ENCODE measurements at regions not wholly inside any gene's neighbourhood (a gene's known extent, or its start where the extent isn't known, plus 50 kb on each side); places are given as distances from the start of the nearest gene placed in this dataset.
"Not testable (repeated sequence)": the region's sequence is repeated elsewhere in the genome, so short reads cannot be mapped to it uniquely, and the experiment has no call there.

DNA sequence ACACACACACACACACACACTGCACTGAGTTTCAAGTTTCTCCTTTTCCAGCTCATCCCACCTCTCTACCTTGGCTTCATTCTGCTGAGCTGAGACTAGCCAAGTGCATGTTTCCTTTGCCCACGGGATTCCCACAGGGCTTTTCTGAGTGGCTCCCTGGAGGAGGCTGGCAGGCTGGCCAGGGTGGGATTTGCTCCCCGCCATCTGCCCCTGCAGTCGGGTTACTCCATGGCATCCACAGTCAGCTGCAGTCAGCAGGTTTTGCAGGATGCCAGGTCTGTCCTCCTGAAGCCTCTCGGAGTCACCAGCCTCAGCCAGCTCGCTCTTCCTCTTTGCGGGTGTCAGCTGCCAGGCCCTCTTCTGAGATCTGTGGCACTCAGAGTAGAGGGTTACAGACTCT, 783.7 kb upstream of the SOX11 start:
- no peak for DNase-seq
- POLR2A ChIA-PET = no interaction called here

DNA sequence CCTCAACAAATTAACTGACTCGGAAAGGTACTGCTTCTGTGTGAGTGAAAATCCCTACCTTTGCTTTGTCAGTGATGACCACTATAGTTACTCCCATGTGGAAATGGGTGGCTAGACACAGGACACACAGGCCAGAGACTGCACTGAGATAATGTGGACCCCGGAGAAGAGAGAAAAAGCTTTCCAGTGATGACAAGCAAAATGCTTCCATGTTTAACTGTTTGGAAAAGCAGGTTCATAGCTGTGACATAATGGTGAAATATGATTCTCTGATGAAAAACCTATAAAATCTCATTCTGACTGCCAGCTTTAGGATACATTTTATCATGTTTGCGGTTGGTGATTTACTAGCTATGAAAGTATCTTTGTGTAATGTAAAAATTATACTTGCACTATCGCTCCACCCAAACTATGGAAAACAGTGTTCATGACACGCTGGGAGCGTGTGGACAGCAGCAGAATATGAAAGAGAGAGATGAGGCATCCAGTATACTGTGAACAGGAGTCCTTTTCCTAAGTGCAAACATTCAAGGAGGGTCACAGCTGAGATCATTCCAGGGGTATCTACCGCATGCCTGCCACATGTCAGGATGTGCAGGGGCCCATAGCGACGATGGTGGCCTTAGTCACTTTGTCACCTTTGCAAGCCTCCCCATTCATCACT, 782.7 kb upstream of the SOX11 start:
- H3K4me1 Mint-ChIP-seq = no peaks in the 10 kb centered on the region
- no peaks in the 10 kb centered on the region for H3K36me3 Mint-ChIP-seq (ENCODE audit: low read depth)
- DNase-seq = no peak
- CTCF ChIA-PET = no interaction called here
- H3K27ac Mint-ChIP-seq = no peak overlapping the region
- H3K27me3 Mint-ChIP-seq = no peaks in the 10 kb centered on the region
- H3K4me3 Mint-ChIP-seq = no peak overlapping the region
- POLR2A ChIA-PET = no interaction called here
- peaks cover 6% of the 10 kb centered on the region for H3K9me3 Mint-ChIP-seq

More for the DNA sequence above, 783.7 kb upstream of the SOX11 start:
- H3K4me1 Mint-ChIP-seq = no peaks in the 10 kb centered on the region
- H3K27ac Mint-ChIP-seq = no peak overlapping the region
- H3K9me3 Mint-ChIP-seq = peaks cover 7% of the 10 kb centered on the region
- H3K4me3 Mint-ChIP-seq = no peak overlapping the region
- no peaks in the 10 kb centered on the region for H3K27me3 Mint-ChIP-seq
- CTCF ChIA-PET = no interaction called here
- no peaks in the 10 kb centered on the region for H3K36me3 Mint-ChIP-seq (ENCODE audit: low read depth)

DNA sequence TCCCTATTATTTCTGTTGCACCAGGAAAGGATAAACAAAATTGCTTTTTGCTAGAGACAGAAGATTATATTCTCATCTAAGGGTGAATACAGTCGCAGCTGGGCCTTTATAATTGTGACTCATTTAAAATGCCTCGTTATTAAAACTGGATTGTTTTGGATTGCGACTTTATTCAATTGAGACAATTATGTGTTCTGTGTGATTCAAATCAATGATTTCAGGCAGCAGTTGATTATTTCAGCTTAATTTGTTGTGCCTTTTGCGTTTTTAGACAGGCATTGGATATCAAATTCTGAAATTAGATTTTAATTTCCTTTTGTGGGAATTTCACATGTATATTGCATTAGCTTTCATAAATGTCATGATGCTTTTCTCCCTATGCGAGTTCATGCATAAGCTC, 778.1 kb upstream of the SOX11 start:
- POLR2A ChIA-PET = no interaction called here
- Mint-ChIP-seq H3K4me3 (no peak overlapping the region), H3K4me1 (no peaks in the 10 kb centered on the region), H3K27ac (no peak overlapping the region), H3K27me3 (no peaks in the 10 kb centered on the region), H3K36me3 (ENCODE audit: low read depth) (no peaks in the 10 kb centered on the region), H3K9me3 (peaks cover 9% of the 10 kb centered on the region)
- CTCF ChIA-PET = no interaction called here
- no peak for DNase-seq

DNA sequence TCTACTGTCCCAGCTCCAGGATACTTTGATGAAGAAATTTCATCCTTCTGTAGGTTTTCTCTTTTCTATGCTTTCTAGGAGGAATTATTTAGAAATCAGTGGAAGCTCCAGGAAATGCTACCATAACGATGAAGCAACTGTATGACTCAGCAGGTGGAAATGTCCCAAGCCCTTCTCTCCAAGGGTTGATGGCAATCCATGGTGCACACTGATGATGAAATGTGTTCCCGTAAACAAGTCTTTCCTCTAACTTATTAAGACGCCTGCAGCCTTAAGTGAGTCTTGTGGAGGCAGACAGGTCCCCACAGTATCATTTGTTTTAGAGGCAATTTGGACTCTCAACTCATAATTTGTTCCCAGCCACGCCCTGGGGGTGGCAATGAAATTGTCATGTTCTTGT, 777.6 kb upstream of the SOX11 start:
- ChIA-PET POLR2A (no interaction called here), CTCF (no interaction called here)
- Mint-ChIP-seq H3K4me1 (no peaks in the 10 kb centered on the region), H3K27me3 (no peaks in the 10 kb centered on the region), H3K36me3 (ENCODE audit: low read depth) (no peaks in the 10 kb centered on the region), H3K27ac (no peak overlapping the region), H3K9me3 (peaks cover 9% of the 10 kb centered on the region), H3K4me3 (no peak overlapping the region)
- no peak for DNase-seq

DNA sequence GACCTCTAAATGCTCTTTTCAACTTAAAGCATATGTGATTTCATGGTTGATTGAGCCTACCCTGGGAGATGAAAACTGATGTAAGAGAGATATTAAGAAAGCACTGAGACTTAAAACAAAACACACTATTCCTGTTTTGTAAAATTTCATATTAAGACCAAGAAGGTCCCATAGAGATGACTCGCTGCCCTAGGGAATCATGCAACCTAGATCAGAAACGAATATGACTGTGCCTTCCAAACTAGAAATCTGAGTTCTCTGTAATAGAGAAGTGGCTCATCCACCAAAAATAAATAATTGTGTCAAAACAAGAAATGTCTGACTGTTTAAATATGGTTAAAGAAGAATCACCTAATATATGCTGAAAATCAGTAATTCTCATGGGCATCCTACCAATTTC, 776.8 kb upstream of the SOX11 start:
- no peak for DNase-seq
- no peak overlapping the region for H3K27ac Mint-ChIP-seq
- CTCF ChIA-PET = no interaction called here
- no peaks in the 10 kb centered on the region for H3K4me1 Mint-ChIP-seq
- H3K36me3 Mint-ChIP-seq (ENCODE audit: low read depth) = no peaks in the 10 kb centered on the region
- H3K9me3 Mint-ChIP-seq = peaks cover 9% of the 10 kb centered on the region
- POLR2A ChIA-PET = no interaction called here
- H3K27me3 Mint-ChIP-seq = no peaks in the 10 kb centered on the region
- H3K4me3 Mint-ChIP-seq = no peak overlapping the region

DNA sequence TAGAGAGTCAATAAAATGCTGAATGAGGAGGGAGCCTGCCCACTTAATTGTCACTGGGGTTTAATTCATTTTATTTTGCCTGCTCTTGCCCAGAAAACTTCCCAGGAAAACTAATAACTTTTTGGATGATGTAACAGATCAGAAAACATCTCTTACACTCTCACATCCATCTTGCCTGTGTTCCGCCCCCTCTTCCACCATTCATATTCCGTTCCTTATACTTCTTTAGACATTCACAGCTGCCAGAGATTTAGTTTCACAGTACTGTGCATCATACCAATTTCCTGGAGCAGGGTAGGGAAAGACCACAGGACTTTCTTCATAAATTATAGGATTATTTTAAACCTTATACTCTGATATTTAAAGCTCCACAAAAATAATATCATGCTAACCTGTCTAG, 776.1 kb upstream of the SOX11 start:
- H3K27ac Mint-ChIP-seq = no peak overlapping the region
- ChIA-PET POLR2A (no interaction called here), CTCF (no interaction called here)
- H3K27me3 Mint-ChIP-seq = no peaks in the 10 kb centered on the region
- H3K4me3 Mint-ChIP-seq = no peak overlapping the region
- H3K4me1 Mint-ChIP-seq = no peaks in the 10 kb centered on the region
- H3K36me3 Mint-ChIP-seq (ENCODE audit: low read depth) = no peaks in the 10 kb centered on the region
- DNase-seq = no peak
- peaks cover 9% of the 10 kb centered on the region for H3K9me3 Mint-ChIP-seq

DNA sequence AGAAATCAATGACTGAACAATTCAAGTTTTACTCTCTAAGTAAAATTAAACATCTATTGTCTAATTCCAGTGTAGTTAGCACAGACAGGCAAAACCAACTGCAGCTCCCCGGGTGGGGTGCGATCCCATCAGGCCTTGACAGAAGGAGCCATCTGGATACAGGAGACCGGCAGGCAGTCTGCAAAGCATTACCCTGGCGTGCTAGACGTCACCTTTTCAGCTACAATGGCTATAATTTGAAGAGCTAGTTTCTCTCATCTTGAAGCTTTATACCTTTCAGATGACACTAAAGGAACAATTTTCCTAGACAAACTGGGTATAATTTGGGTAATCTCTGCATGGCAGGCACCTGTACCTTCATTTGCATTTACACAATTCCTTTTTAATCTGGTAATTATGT, 761.5 kb upstream of the SOX11 start:
- no peak overlapping the region for H3K27ac Mint-ChIP-seq

DNA sequence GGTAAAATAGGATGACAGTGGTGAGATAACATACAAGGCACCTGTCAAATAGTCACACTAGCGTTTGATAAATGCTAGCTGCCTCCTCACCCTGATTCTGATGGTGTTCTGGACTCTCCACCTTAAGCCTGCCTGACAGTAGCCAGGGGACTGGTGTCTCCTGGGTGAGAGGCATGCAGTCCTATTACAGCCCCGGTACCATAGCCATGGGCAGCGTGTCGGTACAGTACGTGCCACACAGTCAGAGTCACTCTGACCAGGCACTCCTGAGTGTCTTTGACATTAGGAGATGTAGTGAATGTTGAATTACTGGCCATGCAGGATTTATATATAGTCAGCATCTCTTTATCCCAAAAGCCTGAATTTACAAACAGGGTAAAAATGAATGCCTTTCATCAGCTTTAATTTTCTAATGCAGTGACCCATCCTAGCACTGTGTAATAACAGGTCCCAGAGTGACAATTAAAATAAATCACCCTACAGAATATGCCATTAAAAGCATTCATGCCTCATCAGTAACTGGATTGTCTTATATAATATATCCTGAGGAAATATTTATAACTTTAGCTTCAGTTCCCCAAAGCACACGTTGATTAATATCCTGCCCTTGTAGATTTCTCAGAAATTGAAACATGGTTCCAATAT, 760.3 kb upstream of the SOX11 start:
- H3K36me3 Mint-ChIP-seq (ENCODE audit: low read depth) = no peaks in the 10 kb centered on the region
- peaks cover 11% of the 10 kb centered on the region for H3K9me3 Mint-ChIP-seq
- DNase-seq = no peak
- no peak overlapping the region for H3K4me3 Mint-ChIP-seq
- ChIA-PET CTCF (no interaction called here), POLR2A (no interaction called here)
- H3K27ac Mint-ChIP-seq = no peak overlapping the region
- no peaks in the 10 kb centered on the region for H3K4me1 Mint-ChIP-seq
- H3K27me3 Mint-ChIP-seq = no peaks in the 10 kb centered on the region

More for the DNA sequence above, 761.5 kb upstream of the SOX11 start:
- Mint-ChIP-seq H3K36me3 (ENCODE audit: low read depth) (no peaks in the 10 kb centered on the region), H3K4me1 (no peaks in the 10 kb centered on the region), H3K27me3 (no peaks in the 10 kb centered on the region), H3K9me3 (peaks cover 8% of the 10 kb centered on the region), H3K4me3 (no peak overlapping the region)
- ChIA-PET CTCF (no interaction called here), POLR2A (no interaction called here)
- no peak for DNase-seq

DNA sequence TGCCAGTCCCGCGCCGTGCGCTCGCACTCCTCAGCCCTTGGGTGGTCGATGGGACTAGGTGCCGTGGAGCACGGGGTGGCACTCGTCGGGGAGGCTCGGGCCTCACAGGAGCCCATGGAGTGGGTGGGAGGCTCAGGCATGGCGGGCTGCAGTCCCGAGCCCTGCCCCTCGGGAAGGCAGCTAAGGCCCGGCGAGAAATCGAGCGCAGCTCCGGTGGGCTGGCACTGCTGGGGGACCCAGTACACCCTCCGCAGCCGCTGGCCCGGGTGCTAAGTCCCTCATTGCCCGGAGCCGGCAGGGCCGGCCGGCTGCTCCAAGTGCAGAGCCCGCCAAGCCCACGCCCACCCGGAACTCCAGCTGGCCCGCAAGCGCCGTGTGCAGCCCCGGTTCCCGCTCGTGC, 756.9 kb upstream of the SOX11 start:
- H3K4me1 Mint-ChIP-seq; DNase-seq; POLR2A ChIA-PET; CTCF ChIA-PET; H3K27me3 Mint-ChIP-seq; H3K4me3 Mint-ChIP-seq; H3K36me3 Mint-ChIP-seq (ENCODE audit: low read depth); H3K27ac Mint-ChIP-seq: not testable (repeated sequence)
- peaks cover 10% of the 10 kb centered on the region for H3K9me3 Mint-ChIP-seq

DNA sequence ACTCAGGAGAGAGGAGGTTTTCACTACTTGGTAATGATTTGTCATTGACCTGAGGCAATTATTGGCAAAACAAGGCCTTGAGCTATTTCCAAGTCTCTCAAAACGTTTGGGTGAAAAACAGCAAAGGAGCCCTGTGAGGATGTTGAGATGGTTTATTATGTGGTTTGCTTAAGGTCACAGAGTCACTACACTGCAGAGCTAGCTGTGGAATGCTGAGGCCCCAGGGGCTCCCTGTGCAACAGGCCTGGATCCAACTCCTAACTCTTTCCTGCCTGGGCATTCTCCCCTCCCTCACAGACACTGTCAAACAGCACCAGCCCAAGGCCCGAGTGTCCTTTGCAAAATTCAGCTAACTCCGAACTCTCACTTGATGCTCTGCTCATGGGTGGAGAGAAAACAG, 754.6 kb upstream of the SOX11 start:
- Mint-ChIP-seq H3K36me3 (ENCODE audit: low read depth) (no peaks in the 10 kb centered on the region), H3K9me3 (peaks cover 18% of the 10 kb centered on the region), H3K4me1 (no peaks in the 10 kb centered on the region), H3K27ac (no peak overlapping the region), H3K4me3 (no peak overlapping the region), H3K27me3 (no peaks in the 10 kb centered on the region)
- no peak for DNase-seq
- POLR2A ChIA-PET = no interaction called here
- CTCF ChIA-PET = no interaction called here

DNA sequence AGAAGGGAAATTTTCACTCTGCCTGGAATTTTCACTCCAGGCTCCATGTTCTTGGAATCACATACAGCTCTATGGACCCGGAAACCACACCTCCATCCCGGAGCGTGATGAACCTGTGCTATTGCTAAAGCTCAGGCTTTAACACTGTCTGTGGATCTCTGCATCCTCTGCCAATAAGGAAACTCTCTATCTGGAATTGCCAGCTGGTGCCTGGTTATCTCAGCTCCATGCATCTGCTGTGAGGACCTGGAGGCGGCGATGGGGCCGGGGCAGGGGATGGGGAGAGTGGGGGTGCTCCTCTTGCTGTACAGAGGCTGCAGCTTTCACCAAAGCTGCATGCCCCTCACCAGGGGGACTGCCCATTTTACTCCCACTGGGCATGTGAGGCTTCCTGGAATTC, 754.0 kb upstream of the SOX11 start:
- DNase-seq = no peak
- Mint-ChIP-seq H3K4me1 (no peaks in the 10 kb centered on the region), H3K36me3 (ENCODE audit: low read depth) (no peaks in the 10 kb centered on the region), H3K27ac (no peak overlapping the region), H3K9me3 (peaks cover 18% of the 10 kb centered on the region), H3K4me3 (no peak overlapping the region), H3K27me3 (no peaks in the 10 kb centered on the region)
- ChIA-PET CTCF (no interaction called here), POLR2A (no interaction called here)

DNA sequence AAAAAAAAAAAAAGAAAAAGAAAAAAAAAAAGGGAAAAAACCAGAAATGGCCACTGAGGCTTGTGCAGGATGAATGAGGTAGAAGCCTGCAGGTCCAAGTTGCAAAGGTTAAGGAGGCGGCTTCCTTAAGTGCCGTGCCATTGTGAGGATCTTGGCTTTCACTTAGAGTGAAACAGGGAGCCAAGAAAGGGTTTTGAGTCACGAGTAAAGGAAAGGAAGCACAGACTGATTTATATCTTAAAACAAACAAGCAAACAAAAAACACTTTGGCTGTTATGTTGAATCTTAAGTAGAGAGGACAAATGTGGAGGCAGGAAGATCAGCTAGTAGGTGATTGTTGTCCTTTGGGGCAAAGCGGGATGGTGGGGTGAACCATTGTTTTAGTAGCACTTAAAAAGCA, 749.7 kb upstream of the SOX11 start:
- no peak for DNase-seq
- Mint-ChIP-seq H3K4me3 (no peak overlapping the region), H3K9me3 (peaks cover 11% of the 10 kb centered on the region), H3K36me3 (ENCODE audit: low read depth) (no peaks in the 10 kb centered on the region), H3K27me3 (no peaks in the 10 kb centered on the region), H3K4me1 (no peaks in the 10 kb centered on the region), H3K27ac (no peak overlapping the region)
- ChIA-PET POLR2A (no interaction called here), CTCF (no interaction called here)

DNA sequence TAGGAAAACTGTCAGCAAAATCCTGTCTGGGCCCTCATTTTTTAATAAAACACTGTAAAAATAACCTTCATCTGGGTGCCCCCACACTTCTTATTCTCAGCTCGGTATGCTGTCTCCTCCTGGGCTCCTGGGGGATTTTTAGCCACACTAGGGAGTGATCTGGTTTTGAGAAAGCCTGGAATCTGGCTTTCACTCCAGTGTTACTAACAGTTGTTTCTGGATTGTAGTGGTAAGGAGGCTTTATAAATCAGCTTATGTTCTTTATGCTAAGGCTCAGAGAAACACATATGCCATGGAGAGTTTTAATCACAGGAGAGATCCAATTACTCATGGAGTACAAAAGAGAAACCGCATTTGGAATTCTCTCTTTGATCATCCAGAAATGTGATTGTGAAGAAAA, 744.3 kb upstream of the SOX11 start:
- H3K27ac Mint-ChIP-seq = no peak overlapping the region
- H3K4me3 Mint-ChIP-seq = no peak overlapping the region
- POLR2A ChIA-PET = no interaction called here
- H3K9me3 Mint-ChIP-seq = peaks cover 3% of the 10 kb centered on the region
- H3K27me3 Mint-ChIP-seq = no peaks in the 10 kb centered on the region
- no peaks in the 10 kb centered on the region for H3K4me1 Mint-ChIP-seq
- CTCF ChIA-PET = no interaction called here
- no peaks in the 10 kb centered on the region for H3K36me3 Mint-ChIP-seq (ENCODE audit: low read depth)
- DNase-seq = no peak

DNA sequence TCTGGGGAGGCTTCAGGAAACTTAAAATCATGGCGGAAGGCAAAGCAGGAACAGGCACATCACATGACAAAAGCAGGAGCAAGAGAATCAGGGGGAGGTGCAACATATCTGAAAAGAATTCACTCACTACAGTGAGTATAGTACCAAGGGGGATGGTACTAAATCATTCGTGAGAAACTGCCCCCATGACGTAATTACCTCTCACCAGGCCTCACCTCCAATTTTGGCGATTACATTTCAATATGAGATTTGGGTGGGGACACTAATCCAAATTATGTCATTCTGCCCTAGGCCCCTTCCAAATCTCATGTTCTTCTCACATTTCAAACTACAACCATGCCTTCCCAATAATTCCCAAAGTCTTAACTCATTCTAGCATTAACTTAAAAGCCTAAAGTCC, 740.8 kb upstream of the SOX11 start:
- H3K9me3 Mint-ChIP-seq = peaks cover 3% of the 10 kb centered on the region

More for the DNA sequence above, 740.8 kb upstream of the SOX11 start:
- no peak overlapping the region for H3K4me3 Mint-ChIP-seq
- no peaks in the 10 kb centered on the region for H3K4me1 Mint-ChIP-seq
- no peak overlapping the region for H3K27ac Mint-ChIP-seq
- H3K36me3 Mint-ChIP-seq (ENCODE audit: low read depth) = no peaks in the 10 kb centered on the region
- CTCF ChIA-PET = no interaction called here
- no peaks in the 10 kb centered on the region for H3K27me3 Mint-ChIP-seq
- no peak for DNase-seq
- POLR2A ChIA-PET = no interaction called here
